ENCODE measurements at regions not wholly inside any gene's neighbourhood (a gene's known extent, or its start where the extent isn't known, plus 50 kb on each side); places are given as distances from the start of the nearest gene placed in this dataset.
"Not testable (repeated sequence)": the region's sequence is repeated elsewhere in the genome, so short reads cannot be mapped to it uniquely, and the experiment has no call there.

DNA sequence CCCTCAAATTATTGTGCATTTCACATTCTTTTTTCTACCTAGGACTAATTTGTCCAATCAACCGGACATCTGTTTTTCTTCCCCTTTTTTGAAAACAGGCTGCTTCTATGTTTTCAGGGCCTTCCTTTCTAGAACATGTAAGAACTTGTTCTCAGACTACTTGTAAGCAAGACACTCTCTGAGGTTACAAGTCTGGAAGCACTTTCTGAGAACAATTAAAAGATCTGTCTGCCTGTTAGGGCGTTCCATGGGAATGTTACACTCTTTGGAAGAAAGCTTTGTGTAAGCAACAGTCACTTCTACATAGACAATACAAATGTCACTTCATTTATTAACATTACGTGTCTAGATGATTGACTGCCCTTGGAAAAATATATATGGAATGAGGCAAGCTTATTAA is 50.9 kb upstream of the HSPB3 start:
- H3K4me3 ChIP-seq (ENCODE audit: control insufficient read depth, low read depth, low read length): no peak overlapping the region
- TF ChIP-seq, protein P1, sequence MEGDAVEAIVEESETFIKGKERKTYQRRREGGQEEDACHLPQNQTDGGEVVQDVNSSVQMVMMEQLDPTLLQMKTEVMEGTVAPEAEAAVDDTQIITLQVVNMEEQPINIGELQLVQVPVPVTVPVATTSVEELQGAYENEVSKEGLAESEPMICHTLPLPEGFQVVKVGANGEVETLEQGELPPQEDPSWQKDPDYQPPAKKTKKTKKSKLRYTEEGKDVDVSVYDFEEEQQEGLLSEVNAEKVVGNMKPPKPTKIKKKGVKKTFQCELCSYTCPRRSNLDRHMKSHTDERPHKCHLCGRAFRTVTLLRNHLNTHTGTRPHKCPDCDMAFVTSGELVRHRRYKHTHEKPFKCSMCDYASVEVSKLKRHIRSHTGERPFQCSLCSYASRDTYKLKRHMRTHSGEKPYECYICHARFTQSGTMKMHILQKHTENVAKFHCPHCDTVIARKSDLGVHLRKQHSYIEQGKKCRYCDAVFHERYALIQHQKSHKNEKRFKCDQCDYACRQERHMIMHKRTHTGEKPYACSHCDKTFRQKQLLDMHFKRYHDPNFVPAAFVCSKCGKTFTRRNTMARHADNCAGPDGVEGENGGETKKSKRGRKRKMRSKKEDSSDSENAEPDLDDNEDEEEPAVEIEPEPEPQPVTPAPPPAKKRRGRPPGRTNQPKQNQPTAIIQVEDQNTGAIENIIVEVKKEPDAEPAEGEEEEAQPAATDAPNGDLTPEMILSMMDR (conservative IDR thresholded peaks at IDR 0.05; ENCODE audit: control insufficient read depth, insufficient read depth, low read depth, low read length): no peak
- DNase-seq (ENCODE audit: low read depth): no peak

DNA sequence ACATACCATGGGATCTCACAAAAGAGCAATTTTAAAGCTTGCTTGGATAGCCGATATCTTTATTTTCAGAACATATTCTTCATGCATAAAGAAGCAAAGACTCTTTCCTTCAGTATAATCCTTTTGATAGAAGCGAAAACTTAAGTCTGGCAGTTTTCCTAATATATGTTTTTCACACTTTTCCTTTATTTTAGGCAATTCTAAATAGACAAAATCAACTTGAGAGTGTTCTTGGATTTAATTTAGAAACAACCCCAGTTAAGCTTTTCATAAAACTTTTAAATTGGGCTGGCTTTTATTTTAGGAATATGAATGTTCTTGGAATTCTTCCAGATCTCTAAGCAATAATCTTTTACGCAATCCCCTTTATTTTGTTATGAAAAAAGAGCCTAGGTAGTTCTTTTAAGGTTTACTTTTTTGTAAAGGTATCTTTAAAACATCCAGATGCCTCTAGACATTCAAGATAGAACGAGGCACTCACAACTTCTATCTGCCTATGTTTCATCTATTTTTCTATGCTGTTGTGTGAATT is 51.5 kb upstream of the HSPB3 start:
- no peak for DNase-seq (ENCODE audit: low read depth)
- TF ChIP-seq, protein P1 (conservative IDR thresholded peaks at IDR 0.05; ENCODE audit: control insufficient read depth, insufficient read depth, low read depth, low read length): no peak
- no peak overlapping the region for H3K4me3 ChIP-seq (ENCODE audit: control insufficient read depth, low read depth, low read length)

DNA sequence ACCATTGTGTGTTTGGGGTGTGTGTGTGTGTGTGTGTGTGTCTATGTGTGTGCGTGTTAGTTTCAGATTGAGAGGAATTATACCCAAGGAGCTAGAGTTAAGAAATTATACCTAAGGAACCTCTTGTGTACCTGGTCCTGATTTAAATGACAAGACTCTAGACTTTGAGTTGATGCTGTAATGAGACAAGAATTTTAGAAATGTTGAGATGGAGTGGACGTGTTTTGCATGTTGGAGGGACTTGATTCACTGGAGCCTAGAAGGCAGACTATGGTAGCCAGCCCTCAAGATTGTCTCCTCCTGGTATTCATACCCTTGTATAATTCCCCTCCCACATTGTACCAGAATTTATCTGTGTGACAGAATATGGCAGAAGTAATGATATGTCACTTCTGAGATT is 52.4 kb upstream of the HSPB3 start:
- no peak overlapping the region for H3K4me3 ChIP-seq (ENCODE audit: control insufficient read depth, low read depth, low read length)
- TF ChIP-seq, protein P1 (conservative IDR thresholded peaks at IDR 0.05; ENCODE audit: control insufficient read depth, insufficient read depth, low read depth, low read length): no peak
- DNase-seq (ENCODE audit: low read depth): no peak

DNA sequence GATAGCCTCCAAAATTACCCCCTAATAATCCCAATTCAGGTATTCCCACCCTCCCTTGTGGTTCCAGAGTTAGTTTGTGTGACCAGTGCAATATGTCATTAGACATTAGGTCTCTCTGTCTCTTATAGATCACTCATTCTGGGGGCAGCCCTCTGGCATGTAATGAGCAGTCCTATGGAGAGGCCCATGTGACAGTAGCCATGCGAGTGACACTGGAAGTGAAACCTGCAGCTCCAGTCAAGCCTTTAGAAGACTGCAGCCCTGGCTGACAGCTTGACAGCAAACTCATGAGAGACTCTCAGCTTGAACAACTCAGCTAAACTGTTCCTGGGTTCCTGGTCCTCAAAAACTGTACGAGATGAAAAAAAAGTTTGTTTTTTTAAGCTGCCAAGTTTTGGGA is 54.0 kb upstream of the HSPB3 start:
- TF ChIP-seq, protein P1 (conservative IDR thresholded peaks at IDR 0.05; ENCODE audit: control insufficient read depth, insufficient read depth, low read depth, low read length): no peak
- no peak for DNase-seq (ENCODE audit: low read depth)
- no peak overlapping the region for H3K4me3 ChIP-seq (ENCODE audit: control insufficient read depth, low read depth, low read length)

DNA sequence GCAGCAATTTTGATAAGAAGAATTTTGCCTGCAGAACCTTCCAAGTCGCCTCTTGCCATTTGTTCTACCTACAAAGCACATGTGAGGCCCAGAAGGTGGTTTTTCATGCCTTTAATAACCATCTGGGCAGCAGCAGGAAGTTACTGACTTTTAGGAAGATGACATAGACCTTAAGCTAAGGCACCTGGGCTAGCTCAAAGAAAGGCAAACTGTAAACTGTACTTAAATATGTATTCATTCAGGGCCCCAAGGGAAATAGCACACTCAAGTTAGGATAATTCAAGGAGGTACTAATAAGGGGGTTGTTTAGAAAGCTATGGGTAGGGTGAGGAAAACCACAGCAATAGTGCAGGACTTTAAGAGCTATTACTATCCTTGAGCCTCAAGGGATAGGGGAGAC is 57.3 kb upstream of the HSPB3 start:
- no peak for DNase-seq (ENCODE audit: low read depth)
- TF ChIP-seq, protein P1 (conservative IDR thresholded peaks at IDR 0.05; ENCODE audit: control insufficient read depth, insufficient read depth, low read depth, low read length): no peak
- H3K4me3 ChIP-seq (ENCODE audit: control insufficient read depth, low read depth, low read length): no peak overlapping the region

DNA sequence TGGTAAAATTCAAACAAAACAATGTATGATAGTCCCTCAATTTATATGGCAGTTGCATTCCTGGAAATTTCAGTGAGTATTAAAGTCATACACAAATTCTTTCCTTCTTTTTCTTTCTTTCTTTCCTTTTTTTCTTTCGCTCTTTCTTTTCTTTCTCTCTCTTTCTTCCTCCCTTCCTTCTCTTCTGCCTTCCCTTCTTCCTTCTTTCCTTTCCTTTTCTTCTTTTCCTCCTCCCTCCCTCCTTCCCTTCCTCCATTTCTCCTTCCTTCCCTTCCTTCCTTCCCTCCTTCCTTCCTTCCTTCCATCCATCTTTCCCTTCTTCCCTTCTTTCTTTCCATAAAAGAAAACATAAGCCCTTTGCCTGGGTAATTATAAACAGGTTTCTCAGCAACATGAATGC is 58.1 kb upstream of the HSPB3 start:
- TF ChIP-seq, protein P1 (conservative IDR thresholded peaks at IDR 0.05; ENCODE audit: control insufficient read depth, insufficient read depth, low read depth, low read length): no peak
- no peak for DNase-seq (ENCODE audit: low read depth)

DNA sequence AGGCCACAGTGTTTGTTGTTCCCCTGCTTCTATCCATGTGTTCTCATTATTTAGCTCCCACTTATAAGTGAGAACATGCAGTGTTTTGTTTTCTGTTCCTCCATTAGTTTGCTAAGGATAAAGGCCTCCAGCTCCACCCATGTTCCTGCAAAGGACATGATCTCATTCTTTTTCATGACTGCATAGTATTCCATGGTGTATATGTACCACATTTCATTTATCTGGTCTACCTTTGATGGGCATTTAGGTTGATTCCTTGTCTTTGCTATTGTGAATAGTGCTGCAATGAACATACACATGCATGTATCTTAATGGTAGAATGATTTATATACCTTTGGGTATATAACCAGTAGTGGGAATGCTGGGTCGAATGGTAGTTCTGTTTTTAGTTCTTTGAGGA is 62.5 kb upstream of the HSPB3 start:
- not testable (repeated sequence) for H3K4me3 ChIP-seq (ENCODE audit: control insufficient read depth, low read depth, low read length); DNase-seq (ENCODE audit: low read depth)

More for the DNA sequence above, 58.1 kb upstream of the HSPB3 start:
- no peak overlapping the region for H3K4me3 ChIP-seq (ENCODE audit: control insufficient read depth, low read depth, low read length)
